Activated CD8-positive, alpha-beta T cell treated with anti-CD3 and anti-CD28 coated beads for 36 hours (primary cell): ENCODE measurements at regions not wholly inside any gene's neighbourhood (a gene's known extent, or its start where the extent isn't known, plus 50 kb on each side); places are given as distances from the start of the nearest gene placed in this dataset.
"Not testable (repeated sequence)": the region's sequence is repeated elsewhere in the genome, so short reads cannot be mapped to it uniquely, and the experiment has no call there.

ENCODE experiments used
- ATAC-seq: fragments of 200-7000 bp; cut with Tn5 transposase; one replicate; pipeline ENCODE4 v1.10.0; 2021; ENCODE audit warnings: mild to moderate bottlenecking, moderate library complexity
- CTCF ChIA-PET: fragments of 350-600 bp; sonication (Branson Sonifier 250); formaldehyde crosslinking; loops from one replicate; lab custom pipeline; 2021; ENCODE audit warnings: antibody characterized with exemption; lab: Charles Lee
- POLR2A ChIA-PET: fragments of 350-600 bp; sonication (Branson Sonifier 250); formaldehyde crosslinking; loops from one replicate; lab custom pipeline; 2021; ENCODE audit warnings: antibody characterized with exemption; lab: Charles Lee
- DNase-seq: peaks from one replicate; pipeline ENCODE4 v3.0.0-alpha.2; 2020
- H3K27ac Mint-ChIP-seq: one replicate; pipeline ENCODE4 v1.8.0; 2021; ENCODE audit warnings: mild to moderate bottlenecking, mixed read lengths
- H3K27me3 Mint-ChIP-seq: one replicate; pipeline ENCODE4 v1.8.0; 2021; ENCODE audit warnings: mixed read lengths
- H3K36me3 Mint-ChIP-seq: one replicate; pipeline ENCODE4 v1.8.0; 2021; ENCODE audit warnings: low read depth, mixed read lengths
- H3K4me1 Mint-ChIP-seq: one replicate; pipeline ENCODE4 v1.8.0; 2021; ENCODE audit warnings: low read depth, mixed read lengths
- H3K4me3 Mint-ChIP-seq: one replicate; pipeline ENCODE4 v1.8.0; 2021; ENCODE audit warnings: mild to moderate bottlenecking, moderate library complexity, mixed read lengths
- H3K9me3 Mint-ChIP-seq: one replicate; pipeline ENCODE4 v1.8.0; 2021; ENCODE audit warnings: mixed read lengths
- CTCF ChIP-seq: fragments of 200-600 bp; IDR thresholded peaks from one replicate; pipeline ENCODE4 v1.8.0; 2022; ENCODE audit warnings: antibody characterized with exemption, mild to moderate bottlenecking
- intact Hi-C: fragments of 100-400 bp; cut with micrococcal nuclease; formaldehyde crosslinking; loops from one replicate; pipeline ENCODE4 v1.10.0; 2022

DNA sequence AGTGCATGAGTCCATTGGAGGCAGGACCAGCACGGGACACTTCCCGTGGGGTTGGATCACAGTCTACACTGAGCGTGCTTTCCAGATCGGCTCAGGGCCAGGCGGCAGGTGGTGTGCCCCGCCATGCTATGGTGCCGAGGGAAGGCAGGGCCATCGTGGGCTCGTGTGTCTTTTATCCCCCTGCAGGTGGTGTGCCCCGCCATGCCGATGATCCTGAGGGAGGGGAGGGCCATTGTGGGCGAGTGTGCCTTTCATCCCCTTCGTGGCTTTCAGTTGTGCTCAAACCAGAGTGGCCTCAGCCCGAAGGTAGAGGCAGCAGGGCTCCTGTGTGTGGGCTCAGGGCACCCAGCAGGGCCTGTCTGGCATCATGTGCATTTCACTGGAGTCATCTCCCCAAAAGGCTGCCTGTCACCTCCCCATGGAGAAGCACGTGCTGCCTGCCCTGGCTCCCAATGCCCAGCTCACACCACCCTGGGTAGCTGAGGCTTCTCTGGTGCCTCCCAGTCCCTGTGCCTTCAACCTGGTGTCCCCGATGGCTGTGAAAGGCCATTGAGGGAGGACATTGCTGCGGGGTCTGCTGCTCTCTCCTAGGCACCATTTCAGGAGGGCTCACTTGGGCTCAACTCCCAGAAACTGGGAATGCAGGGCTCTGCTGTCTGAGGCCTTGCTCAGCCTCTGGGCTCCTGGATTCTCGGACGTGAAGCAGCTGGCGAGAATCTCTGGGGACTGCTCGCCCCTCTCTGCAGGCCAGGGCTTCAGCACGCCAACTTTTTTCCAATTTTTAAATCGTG, 207.6 kb downstream of the NPIPB11 start:
- DNase-seq = no peak
- TF ChIP-seq CTCF = no peak
- Mint-ChIP-seq H3K4me1 (no peaks in the 10 kb centered on the region), H3K4me3 (no peak overlapping the region), H3K27me3 (no peaks in the 10 kb centered on the region), H3K27ac (no peak overlapping the region), H3K9me3 (no peaks in the 10 kb centered on the region), H3K36me3 (peaks cover 1% of the 10 kb centered on the region)
- no peak for ATAC-seq
- intact Hi-C loops = no loop called here
- ChIA-PET CTCF (no interaction called here), POLR2A (no interaction called here)

- TF ChIP-seq CTCF = no peak
- DNase-seq = no peak
Observed at GRCh38 chr16:29198231-29198630, 208.3 kb downstream of the NPIPB11 start.

GRCh38 chr16:29197494-29198100, 208.9 kb downstream of the NPIPB11 start:
- POLR2A ChIA-PET, H3K36me3 Mint-ChIP-seq, ATAC-seq, CTCF ChIA-PET, intact Hi-C loops, DNase-seq, H3K9me3 Mint-ChIP-seq, H3K4me3 Mint-ChIP-seq, H3K4me1 Mint-ChIP-seq, H3K27me3 Mint-ChIP-seq, H3K27ac Mint-ChIP-seq: not testable (repeated sequence)

More at GRCh38 chr16:29198231-29198630, 208.3 kb downstream of the NPIPB11 start:
- Mint-ChIP-seq H3K27me3 (no peaks in the 10 kb centered on the region), H3K36me3 (peaks cover 1% of the 10 kb centered on the region), H3K9me3 (no peaks in the 10 kb centered on the region), H3K4me3 (no peak overlapping the region), H3K27ac (no peak overlapping the region), H3K4me1 (no peaks in the 10 kb centered on the region)
- no peak for ATAC-seq
- POLR2A ChIA-PET = no interaction called here
- intact Hi-C loops = no loop called here
- CTCF ChIA-PET = no interaction called here

GRCh38 chr16:29196746-29197145, 209.8 kb downstream of the NPIPB11 start:
- H3K9me3 Mint-ChIP-seq, intact Hi-C loops, CTCF ChIA-PET, H3K36me3 Mint-ChIP-seq, H3K27me3 Mint-ChIP-seq, H3K4me3 Mint-ChIP-seq, H3K27ac Mint-ChIP-seq, DNase-seq, ATAC-seq, H3K4me1 Mint-ChIP-seq, POLR2A ChIA-PET: not testable (repeated sequence)

GRCh38 chr16:29195116-29195872, 210.4 kb downstream of the LAT start:
- DNase-seq, H3K27me3 Mint-ChIP-seq, H3K27ac Mint-ChIP-seq, ATAC-seq, CTCF ChIA-PET, H3K4me3 Mint-ChIP-seq, intact Hi-C loops, H3K4me1 Mint-ChIP-seq, H3K36me3 Mint-ChIP-seq, POLR2A ChIA-PET, H3K9me3 Mint-ChIP-seq: not testable (repeated sequence)

- POLR2A ChIA-PET, CTCF ChIA-PET, intact Hi-C loops, H3K4me1 Mint-ChIP-seq, H3K27me3 Mint-ChIP-seq, H3K27ac Mint-ChIP-seq, DNase-seq, H3K36me3 Mint-ChIP-seq, ATAC-seq, H3K4me3 Mint-ChIP-seq, H3K9me3 Mint-ChIP-seq: not testable (repeated sequence)
Observed at GRCh38 chr16:29194185-29194844, 209.5 kb downstream of the LAT start.

GRCh38 chr16:29193634-29194033, 208.8 kb downstream of the LAT start:
- H3K27me3 Mint-ChIP-seq = not testable (repeated sequence)

GRCh38 chr16:29193248-29193574, 208.4 kb downstream of the LAT start:
- H3K9me3 Mint-ChIP-seq, CTCF ChIA-PET, H3K36me3 Mint-ChIP-seq, H3K27ac Mint-ChIP-seq, POLR2A ChIA-PET, DNase-seq, H3K4me3 Mint-ChIP-seq, H3K27me3 Mint-ChIP-seq, H3K4me1 Mint-ChIP-seq, ATAC-seq, intact Hi-C loops: not testable (repeated sequence)

More at GRCh38 chr16:29193634-29194033, 208.8 kb downstream of the LAT start:
- H3K4me3 Mint-ChIP-seq, H3K4me1 Mint-ChIP-seq, DNase-seq, H3K27ac Mint-ChIP-seq, POLR2A ChIA-PET, H3K9me3 Mint-ChIP-seq, ATAC-seq, CTCF ChIA-PET, intact Hi-C loops, H3K36me3 Mint-ChIP-seq: not testable (repeated sequence)
